GM12872 (cell line): ENCODE measurements at regions not wholly inside any gene's neighbourhood (a gene's known extent, or its start where the extent isn't known, plus 50 kb on each side); places are given as distances from the start of the nearest gene placed in this dataset.

Source experiments
- CTCF ChIP-seq: IDR thresholded peaks from 3 replicates; pipeline ENCODE4 v1.5.1; 2011; ENCODE audit warnings: low read depth, mild to moderate bottlenecking, low read length, moderate library complexity; ENCODE audit not compliant: insufficient read depth

GRCh38 chr6:109299776-109300564 lies 82.3 kb downstream of the CD164 start:
- no peak for TF ChIP-seq CTCF

- TF ChIP-seq CTCF, result no peak
Observed at GRCh38 chr6:109299265-109299607, 83.0 kb downstream of the CD164 start.

GRCh38 chr6:109298605-109299264 lies 83.5 kb downstream of the CD164 start:
- TF ChIP-seq CTCF, result no peak

- no peak for TF ChIP-seq CTCF
Observed at GRCh38 chr6:109297406-109298110, 84.7 kb downstream of the CD164 start.

GRCh38 chr6:109296971-109297372 lies 85.3 kb downstream of the CD164 start:
- no peak for TF ChIP-seq CTCF

GRCh38 chr6:109296452-109296851 lies 85.8 kb downstream of the CD164 start:
- TF ChIP-seq CTCF, result no peak

GRCh38 chr6:109295774-109296156 lies 86.5 kb downstream of the CD164 start:
- no peak for TF ChIP-seq CTCF
